Activated naive CD4-positive, alpha-beta T cell treated with anti-CD3 and anti-CD28 coated beads for 36 hours (primary cell): ENCODE measurements at regions not wholly inside any gene's neighbourhood (a gene's known extent, or its start where the extent isn't known, plus 50 kb on each side); places are given as distances from the start of the nearest gene placed in this dataset.

ENCODE experiments used
- CTCF ChIA-PET: fragments of 350-600 bp; sonication (Branson Sonifier 250); formaldehyde crosslinking; loops from one replicate; lab custom pipeline; 2021; ENCODE audit warnings: antibody characterized with exemption; lab: Charles Lee
- DNase-seq: peaks from one replicate; pipeline ENCODE4 v3.0.0-alpha.2; 2020
- H3K27ac Mint-ChIP-seq: one replicate; pipeline ENCODE4 v1.8.0; 2021; ENCODE audit warnings: mild to moderate bottlenecking, mixed read lengths
- H3K27me3 Mint-ChIP-seq: one replicate; pipeline ENCODE4 v1.8.0; 2021; ENCODE audit warnings: low read depth, mixed read lengths
- H3K36me3 Mint-ChIP-seq: one replicate; pipeline ENCODE4 v1.8.0; 2021; ENCODE audit warnings: low read depth, mixed read lengths
- H3K4me1 Mint-ChIP-seq: one replicate; pipeline ENCODE4 v1.8.0; 2021; ENCODE audit warnings: low read depth, mixed read lengths
- H3K4me3 Mint-ChIP-seq: one replicate; pipeline ENCODE4 v1.8.0; 2021; ENCODE audit warnings: mild to moderate bottlenecking, moderate library complexity, mixed read lengths
- H3K9me3 Mint-ChIP-seq: one replicate; pipeline ENCODE4 v1.8.0; 2021; ENCODE audit warnings: mixed read lengths
- intact Hi-C: fragments of 100-400 bp; cut with micrococcal nuclease; formaldehyde crosslinking; loops from one replicate; pipeline ENCODE4 v1.15.1; 2023

DNA sequence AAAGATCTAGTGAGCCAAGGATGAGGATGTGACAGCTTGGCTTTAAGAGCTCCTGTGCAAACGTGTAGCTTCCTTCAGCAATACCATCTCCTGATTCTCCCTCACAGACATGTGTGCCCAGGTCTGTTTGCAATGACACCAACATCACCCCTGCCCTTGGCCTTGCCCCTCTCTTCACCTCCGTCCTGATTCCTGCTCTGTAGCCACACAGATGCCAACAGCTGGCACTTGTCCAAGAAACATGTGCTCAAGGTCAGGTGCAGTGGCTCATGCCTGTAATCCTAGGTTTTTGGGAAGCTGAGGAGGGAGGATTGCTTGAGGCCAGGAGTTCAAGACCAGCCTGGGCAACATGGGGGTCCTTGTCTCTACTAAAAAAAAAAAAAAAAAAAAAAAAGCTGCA, 103.8 kb upstream of the CRHR1 start:
- no peak for DNase-seq
- intact Hi-C loops: no loop called here
- no peak overlapping the region for H3K4me3 Mint-ChIP-seq
- H3K27me3 Mint-ChIP-seq: peaks cover 3% of the 10 kb centered on the region
- H3K4me1 Mint-ChIP-seq: no peaks in the 10 kb centered on the region
- H3K36me3 Mint-ChIP-seq: no peaks in the 10 kb centered on the region
- H3K9me3 Mint-ChIP-seq: no peaks in the 10 kb centered on the region
- H3K27ac Mint-ChIP-seq: no peak overlapping the region
- CTCF ChIA-PET: no interaction called here

DNA sequence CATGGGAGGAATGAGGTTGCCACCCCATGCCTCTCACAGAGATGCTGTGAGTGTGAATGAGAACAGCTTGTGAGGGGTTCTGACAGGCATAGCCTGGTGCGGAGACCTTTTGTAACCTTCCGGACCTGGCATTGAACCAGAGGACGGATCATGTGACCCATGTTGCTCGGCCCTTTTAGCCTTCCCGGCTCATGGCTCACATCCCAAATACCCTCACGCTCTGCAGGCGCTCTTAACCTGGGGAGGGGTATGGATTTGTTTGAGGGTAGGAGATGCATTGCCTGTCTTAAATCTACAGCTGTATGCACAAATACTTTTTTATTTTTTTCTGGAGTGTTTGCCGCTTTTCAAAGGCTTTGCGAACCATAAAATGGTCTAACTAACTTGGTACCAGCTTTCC, 102.4 kb upstream of the CRHR1 start:
- intact Hi-C loops: no loop called here
- Mint-ChIP-seq H3K27me3 (peaks cover 3% of the 10 kb centered on the region), H3K4me1 (no peaks in the 10 kb centered on the region), H3K27ac (no peak overlapping the region), H3K36me3 (no peaks in the 10 kb centered on the region), H3K9me3 (no peaks in the 10 kb centered on the region), H3K4me3 (no peak overlapping the region)
- no peak for DNase-seq
- CTCF ChIA-PET: no interaction called here

DNA sequence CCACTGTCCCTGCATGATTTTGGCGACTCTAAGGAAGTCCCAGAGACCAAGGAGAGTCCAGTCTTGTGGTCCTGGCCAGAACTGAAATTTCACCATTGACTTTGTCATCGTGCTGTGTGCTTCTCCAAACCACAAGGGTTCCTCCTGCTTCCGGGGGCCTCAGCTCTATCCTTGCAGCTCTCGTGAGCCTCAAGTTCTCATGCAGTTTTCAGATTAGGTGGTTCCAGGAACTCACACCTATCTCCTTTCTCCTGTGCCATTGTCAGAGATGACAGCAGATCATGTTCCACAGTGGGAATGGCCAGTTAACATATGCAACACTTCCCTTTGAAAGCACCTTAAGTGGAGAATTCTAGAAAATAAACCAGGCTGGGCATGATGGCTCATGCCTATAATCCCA, 97.9 kb upstream of the CRHR1 start:
- no peak overlapping the region for H3K27ac Mint-ChIP-seq
- no peaks in the 10 kb centered on the region for H3K9me3 Mint-ChIP-seq
- intact Hi-C loops: no loop called here
- no peaks in the 10 kb centered on the region for H3K36me3 Mint-ChIP-seq
- no peaks in the 10 kb centered on the region for H3K4me1 Mint-ChIP-seq
- CTCF ChIA-PET: no interaction called here
- H3K27me3 Mint-ChIP-seq: peaks cover 16% of the 10 kb centered on the region
- no peak overlapping the region for H3K4me3 Mint-ChIP-seq
- DNase-seq: no peak

DNA sequence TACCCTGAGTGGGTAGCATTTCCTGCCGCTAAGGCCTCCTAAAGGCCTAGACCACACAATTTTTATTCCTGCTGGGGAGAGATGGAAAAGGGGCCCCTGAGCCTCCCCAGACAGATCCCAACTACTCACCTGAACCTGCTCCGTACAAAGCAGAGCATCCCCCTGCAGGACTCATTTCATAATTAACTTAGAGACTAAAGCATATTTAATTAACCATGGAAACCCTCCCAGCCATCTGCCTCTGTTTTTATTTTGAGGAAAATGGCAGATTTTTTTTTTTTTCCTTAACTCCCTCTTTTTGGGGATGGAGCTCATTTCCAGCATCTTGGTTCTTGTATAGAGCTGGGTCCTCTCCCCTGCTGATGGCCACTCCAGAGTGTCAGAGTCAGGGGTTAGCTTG, 96.5 kb upstream of the CRHR1 start:
- CTCF ChIA-PET: interaction anchor here (0.5 to 0.7 kb wide), 2 partner anchors 11 to 43 kb away, joined by 3 to 5 read pairs; no protein-coding TSS in a partner anchor
- Mint-ChIP-seq H3K4me3 (no peak overlapping the region), H3K36me3 (no peaks in the 10 kb centered on the region), H3K9me3 (no peaks in the 10 kb centered on the region), H3K27me3 (peaks cover 19% of the 10 kb centered on the region), H3K4me1 (no peaks in the 10 kb centered on the region), H3K27ac (no peak overlapping the region)
- no peak for DNase-seq
- intact Hi-C loops: no loop called here

DNA sequence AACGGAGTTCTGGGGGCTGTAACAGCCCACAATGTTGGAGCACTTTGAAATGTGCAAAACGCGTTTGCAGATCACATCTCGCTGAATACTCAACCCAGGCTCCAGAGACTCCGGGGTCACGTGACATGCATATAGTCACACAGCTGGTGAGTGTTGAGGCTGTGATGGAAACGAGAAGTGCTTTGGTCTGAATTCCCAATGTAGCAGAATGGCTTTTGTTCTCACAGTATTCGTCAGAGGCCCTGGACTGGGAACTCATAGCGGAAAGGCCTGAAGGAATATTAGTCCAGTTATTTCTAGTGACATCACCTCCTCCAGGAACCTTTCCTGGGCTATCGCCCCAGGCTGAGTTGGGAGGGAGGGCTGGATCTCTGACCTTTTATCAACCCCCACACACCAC, 95.8 kb upstream of the CRHR1 start:
- Mint-ChIP-seq H3K36me3 (no peaks in the 10 kb centered on the region), H3K9me3 (no peaks in the 10 kb centered on the region), H3K4me3 (no peak overlapping the region), H3K4me1 (no peaks in the 10 kb centered on the region), H3K27ac (no peak overlapping the region), H3K27me3 (peaks cover 19% of the 10 kb centered on the region)
- DNase-seq: no peak
- intact Hi-C loops: no loop called here
- CTCF ChIA-PET: no interaction called here

DNA sequence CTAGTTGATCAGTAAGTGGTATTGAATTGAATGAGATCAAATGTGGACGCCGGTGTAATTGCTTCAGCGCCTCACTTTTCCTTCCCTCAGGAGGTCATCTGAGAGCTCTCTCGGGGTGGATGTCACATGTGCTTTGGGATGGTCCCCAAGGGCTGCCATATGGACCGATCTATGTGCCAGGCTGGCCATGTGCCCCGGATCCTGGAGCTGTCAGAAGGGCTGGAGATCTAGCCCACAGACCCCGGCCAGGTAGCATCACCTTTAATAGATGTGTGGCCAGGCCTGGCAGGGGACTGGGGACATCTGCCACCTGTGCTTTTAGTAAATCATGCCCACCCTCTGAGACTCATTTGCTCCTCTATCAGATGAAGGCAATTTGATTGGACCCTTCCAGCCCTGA, 95.3 kb upstream of the CRHR1 start:
- no peak for DNase-seq
- peaks cover 22% of the 10 kb centered on the region for H3K27me3 Mint-ChIP-seq
- H3K9me3 Mint-ChIP-seq: no peaks in the 10 kb centered on the region
- no peak overlapping the region for H3K27ac Mint-ChIP-seq
- no peaks in the 10 kb centered on the region for H3K4me1 Mint-ChIP-seq
- H3K4me3 Mint-ChIP-seq: no peak overlapping the region
- H3K36me3 Mint-ChIP-seq: no peaks in the 10 kb centered on the region
- CTCF ChIA-PET: no interaction called here
- intact Hi-C loops: no loop called here

DNA sequence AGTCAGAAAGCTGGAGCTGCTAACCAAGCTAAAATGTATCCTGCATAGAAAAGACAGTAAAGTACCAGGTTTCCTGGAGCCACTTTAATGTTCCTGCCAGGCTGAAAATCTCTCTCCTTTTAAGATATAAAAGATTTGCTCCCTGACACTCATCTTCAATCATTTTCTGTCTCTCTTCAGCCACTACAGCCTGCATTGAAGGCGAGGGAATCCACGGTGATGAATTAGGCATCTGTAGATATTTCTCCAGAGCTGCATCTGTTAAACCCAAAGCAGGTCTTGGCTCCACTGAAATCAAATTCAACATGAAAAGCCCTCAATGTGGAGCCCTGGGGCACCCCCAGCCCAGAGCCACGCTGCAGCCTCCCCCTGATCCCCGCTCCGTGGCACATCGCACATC, 94.7 kb upstream of the CRHR1 start:
- H3K9me3 Mint-ChIP-seq: no peaks in the 10 kb centered on the region
- no peak for DNase-seq
- peaks cover 23% of the 10 kb centered on the region for H3K27me3 Mint-ChIP-seq
- CTCF ChIA-PET: no interaction called here
- no peak overlapping the region for H3K4me3 Mint-ChIP-seq
- H3K27ac Mint-ChIP-seq: no peak overlapping the region
- intact Hi-C loops: no loop called here
- H3K4me1 Mint-ChIP-seq: no peaks in the 10 kb centered on the region
- H3K36me3 Mint-ChIP-seq: no peaks in the 10 kb centered on the region

DNA sequence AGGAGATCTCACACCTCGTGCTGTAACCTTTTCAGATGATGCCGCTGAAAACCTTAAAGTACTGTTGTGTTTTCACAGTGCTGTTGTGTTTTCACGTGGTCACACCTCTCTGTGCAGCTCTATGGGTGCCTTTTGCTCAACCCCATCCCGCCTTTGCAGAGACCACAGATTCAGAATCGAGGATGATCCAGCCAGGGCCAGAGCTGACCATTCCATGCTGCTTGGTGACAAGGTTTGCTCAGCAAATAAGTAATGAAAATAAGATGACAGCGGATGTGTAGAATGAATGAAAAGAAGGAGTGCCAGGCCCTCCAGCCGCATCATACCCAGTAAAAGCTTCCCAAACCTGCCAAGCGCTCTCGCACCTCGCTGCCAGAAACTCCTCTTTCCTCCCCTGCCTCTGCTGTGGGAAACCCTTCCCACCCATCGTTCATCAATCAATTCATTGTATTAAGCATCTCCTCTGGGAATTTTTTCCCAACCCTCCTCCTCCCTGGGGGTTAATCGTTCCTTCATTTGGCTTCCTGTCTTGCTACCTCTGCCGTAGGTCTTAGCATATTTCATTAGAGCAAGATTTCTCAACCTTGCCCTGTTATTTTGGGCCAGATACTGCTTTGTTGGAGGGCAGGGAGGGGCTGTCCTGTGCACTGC, 93.4 kb upstream of the CRHR1 start:
- Mint-ChIP-seq H3K36me3 (no peaks in the 10 kb centered on the region), H3K27me3 (peaks cover 29% of the 10 kb centered on the region), H3K27ac (no peak overlapping the region), H3K4me1 (no peaks in the 10 kb centered on the region), H3K4me3 (no peak overlapping the region), H3K9me3 (no peaks in the 10 kb centered on the region)
- CTCF ChIA-PET: no interaction called here
- intact Hi-C loops: no loop called here
- no peak for DNase-seq

DNA sequence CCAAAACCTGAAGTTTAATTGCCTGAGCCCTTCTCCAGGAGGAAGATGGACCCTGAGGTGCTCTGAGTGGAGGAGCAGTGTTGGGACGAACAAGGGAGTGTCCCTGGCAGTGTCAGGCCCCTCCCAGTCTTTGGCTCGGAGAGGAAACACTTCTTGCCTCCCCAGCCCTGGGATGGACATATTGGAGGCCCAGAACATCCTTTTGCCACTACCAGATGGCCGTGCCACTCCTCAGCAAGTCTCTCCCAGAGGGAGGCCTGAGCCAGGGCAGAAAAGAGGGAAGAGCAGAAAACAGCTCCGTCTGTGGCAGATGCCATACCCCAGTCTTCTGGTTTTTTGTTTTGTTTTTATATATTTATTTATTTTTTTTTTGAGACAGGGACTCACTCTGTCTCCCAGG, 91.5 kb upstream of the CRHR1 start:
- no peak overlapping the region for H3K27ac Mint-ChIP-seq
- H3K9me3 Mint-ChIP-seq: no peaks in the 10 kb centered on the region
- H3K4me1 Mint-ChIP-seq: no peaks in the 10 kb centered on the region
- H3K4me3 Mint-ChIP-seq: no peak overlapping the region
- intact Hi-C loops: no loop called here
- H3K36me3 Mint-ChIP-seq: no peaks in the 10 kb centered on the region
- H3K27me3 Mint-ChIP-seq: peaks cover 32% of the 10 kb centered on the region
- DNase-seq: no peak
- CTCF ChIA-PET: no interaction called here

DNA sequence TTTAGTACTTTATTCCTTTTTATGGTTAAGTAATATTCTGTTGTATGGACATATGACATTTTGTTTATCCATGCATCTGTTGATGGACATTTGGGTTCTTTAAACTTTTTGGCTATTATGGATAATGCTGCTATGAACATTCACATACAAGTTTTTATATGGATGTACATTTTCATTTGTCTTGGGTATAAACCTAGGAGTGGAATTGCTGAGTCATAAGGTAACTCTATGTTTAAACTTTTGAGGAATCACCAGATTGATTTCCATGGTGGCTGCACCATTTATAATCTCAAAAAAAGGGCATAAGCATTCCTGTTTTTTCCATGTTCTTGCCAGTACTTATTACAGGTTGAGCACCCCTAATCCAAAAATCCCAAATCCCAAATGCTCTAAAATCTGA, 90.3 kb upstream of the CRHR1 start:
- Mint-ChIP-seq H3K36me3 (no peaks in the 10 kb centered on the region), H3K9me3 (no peaks in the 10 kb centered on the region), H3K4me1 (no peaks in the 10 kb centered on the region), H3K27me3 (peaks cover 35% of the 10 kb centered on the region), H3K4me3 (no peak overlapping the region), H3K27ac (no peak overlapping the region)
- intact Hi-C loops: no loop called here
- CTCF ChIA-PET: no interaction called here
- no peak for DNase-seq

DNA sequence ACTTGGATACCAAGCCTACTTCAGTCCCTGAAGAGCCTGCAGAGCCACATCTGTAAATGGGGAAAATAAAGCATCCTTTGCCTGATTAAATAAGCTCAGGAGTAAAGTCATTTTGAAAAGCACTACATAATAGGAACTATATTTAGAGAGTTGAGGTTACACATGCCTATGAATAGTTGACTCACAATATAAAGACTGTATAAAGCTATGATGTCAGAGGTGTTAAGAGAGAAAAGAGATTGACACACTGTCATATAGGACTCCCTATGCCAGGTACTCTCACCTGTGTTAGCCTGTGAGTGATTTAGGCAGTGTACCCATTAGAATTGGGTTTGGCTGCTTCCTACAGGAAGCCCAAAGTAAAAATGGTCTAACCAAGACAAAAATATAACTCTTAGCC, 87.7 kb upstream of the CRHR1 start:
- Mint-ChIP-seq H3K27ac (no peak overlapping the region), H3K36me3 (no peaks in the 10 kb centered on the region), H3K4me1 (no peaks in the 10 kb centered on the region), H3K4me3 (no peak overlapping the region), H3K9me3 (no peaks in the 10 kb centered on the region), H3K27me3 (peaks cover 25% of the 10 kb centered on the region)
- DNase-seq: no peak
- CTCF ChIA-PET: interaction anchor here (0.7 kb wide), 1 partner anchor 57 kb away, joined by 4 read pairs; no protein-coding TSS in a partner anchor
- intact Hi-C loops: no loop called here

DNA sequence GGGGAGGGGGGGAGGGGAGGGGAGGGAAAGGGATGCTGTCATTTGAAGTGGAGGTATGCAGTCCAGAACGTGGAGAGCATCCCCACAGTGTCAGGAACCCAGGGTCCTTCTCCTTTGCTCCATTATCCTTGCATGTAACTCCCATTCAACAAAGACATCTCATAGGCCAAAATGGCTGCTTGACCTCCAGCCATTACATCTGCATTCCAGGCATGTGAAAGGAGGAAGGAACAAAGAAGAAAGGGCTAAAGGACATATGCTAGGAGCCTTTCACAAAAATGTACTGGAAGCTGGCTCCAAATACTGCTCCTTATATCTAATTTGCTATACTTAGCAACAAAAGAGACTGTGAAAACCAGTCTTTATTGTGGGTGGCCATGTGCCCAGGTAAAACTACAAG, 87.0 kb upstream of the CRHR1 start:
- intact Hi-C loops: no loop called here
- no peak for DNase-seq
- Mint-ChIP-seq H3K27me3 (peaks cover 29% of the 10 kb centered on the region), H3K4me3 (no peak overlapping the region), H3K36me3 (no peaks in the 10 kb centered on the region), H3K27ac (no peak overlapping the region), H3K4me1 (no peaks in the 10 kb centered on the region), H3K9me3 (no peaks in the 10 kb centered on the region)
- CTCF ChIA-PET: no interaction called here

DNA sequence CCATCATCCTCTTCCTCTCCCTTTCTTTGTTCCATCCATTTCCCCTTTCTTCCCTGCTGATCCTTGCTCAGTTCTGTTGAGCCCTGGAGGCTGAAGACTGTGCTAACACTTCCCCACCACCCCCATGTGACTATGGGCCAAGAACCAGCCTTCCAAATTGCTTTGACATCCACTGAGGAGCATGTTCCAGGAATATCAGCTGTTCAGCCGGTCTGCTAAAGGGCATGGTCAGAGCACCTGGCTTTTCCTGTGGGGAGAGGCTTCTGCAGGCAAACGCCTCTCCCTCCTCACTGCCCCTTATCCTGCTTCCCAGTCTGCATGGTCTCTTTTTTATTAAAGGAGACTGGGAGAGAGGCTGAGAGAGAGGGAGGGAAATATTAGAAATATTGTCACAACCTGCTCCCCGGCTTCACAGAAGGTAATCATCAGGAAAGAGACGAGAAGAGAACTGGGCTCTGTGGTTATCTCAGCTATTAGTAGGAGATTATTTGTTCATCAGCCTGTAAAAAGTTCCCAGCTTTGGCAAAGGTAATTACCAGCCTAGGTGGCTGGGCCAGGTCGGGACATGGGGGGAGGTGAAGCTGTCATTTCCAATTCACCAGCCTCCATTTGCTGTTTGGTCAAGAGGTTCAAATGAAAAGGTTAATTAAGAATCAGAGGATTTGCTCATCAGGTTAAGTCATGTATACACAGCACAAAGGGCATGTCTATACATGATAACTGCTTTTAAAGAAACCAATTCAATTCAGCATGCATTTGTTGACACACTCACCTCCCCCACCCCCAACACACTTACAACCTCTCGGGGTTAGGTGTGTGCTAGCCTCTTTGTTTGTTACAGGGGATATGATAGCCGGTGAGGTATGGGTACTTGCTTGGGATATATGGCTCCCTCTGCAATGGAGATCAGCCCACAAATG, 83.7 kb upstream of the CRHR1 start:
- Mint-ChIP-seq H3K4me3 (no peak overlapping the region), H3K4me1 (peaks cover 3% of the 10 kb centered on the region), H3K9me3 (no peaks in the 10 kb centered on the region), H3K27ac (no peak overlapping the region), H3K27me3 (peaks cover 20% of the 10 kb centered on the region), H3K36me3 (no peaks in the 10 kb centered on the region)
- no peak for DNase-seq
- intact Hi-C loops: no loop called here
- CTCF ChIA-PET: no interaction called here
